DMS 273 (cell line): ENCODE measurements at regions not wholly inside any gene's neighbourhood (a gene's known extent, or its start where the extent isn't known, plus 50 kb on each side); places are given as distances from the start of the nearest gene placed in this dataset.

ENCODE experiments used
- DNase-seq: peaks from one replicate; lab custom pipeline; 2025; ENCODE audit not compliant: unreplicated experiment; lab: John Stamatoyannopoulos, UW

DNA sequence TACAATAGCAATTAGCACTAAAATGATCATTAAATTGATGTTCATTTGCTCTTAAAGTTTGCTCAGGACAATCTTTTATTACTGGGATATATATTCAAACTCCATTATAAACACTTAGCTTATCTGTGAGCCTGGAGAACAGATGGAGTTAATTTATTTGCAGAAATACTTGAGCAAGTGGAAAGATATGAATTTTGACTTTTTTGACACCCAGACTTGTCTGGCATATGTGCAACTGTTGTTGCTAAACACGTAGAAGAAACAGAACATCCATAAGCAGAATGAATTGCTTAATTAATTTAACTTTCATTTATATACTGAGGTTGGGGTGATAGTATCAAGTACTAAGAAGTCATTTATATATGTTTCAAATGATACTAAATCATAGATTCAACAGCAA, 820.7 kb upstream of the TYRP1 start:
- peak; percentile 12 for DNase-seq

DNA sequence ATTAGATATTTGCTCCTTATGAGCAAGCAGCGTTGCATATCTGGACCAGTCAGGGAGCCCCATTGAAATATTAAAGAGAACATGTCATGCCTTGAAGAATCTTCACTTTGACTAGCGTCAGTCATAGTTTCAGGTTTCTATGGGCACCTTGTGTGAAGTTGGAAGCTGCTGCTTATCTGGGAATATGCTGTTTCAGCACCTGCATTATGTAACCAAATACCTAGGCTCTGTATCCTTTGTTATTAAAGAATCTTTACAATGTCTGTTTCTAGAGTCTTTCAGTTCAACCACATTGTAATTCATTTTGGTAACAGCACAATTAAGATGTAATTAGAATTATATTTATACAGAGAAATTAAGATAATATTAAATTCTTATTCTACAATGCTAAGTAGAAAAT, 818.8 kb upstream of the TYRP1 start:
- DNase-seq = no peak

DNA sequence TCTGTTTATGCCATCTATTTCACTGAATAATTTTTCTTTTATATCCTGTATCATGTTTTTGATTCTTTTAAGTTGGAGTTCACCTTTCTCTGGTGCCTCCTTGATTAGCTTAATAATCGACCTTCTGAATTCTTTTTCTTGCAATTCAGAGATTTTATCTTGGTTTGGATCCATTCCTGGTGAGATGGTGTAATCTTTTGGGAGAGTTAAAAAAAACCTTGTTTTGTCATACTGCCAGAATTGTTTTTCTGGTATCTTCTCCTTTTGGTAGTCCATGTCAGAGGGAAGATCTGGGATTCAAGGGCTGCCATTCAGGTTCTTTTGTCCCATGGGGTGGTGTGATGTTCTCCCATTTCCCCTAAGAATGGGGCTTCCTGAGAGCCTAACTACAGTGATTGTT, 800.8 kb upstream of the TYRP1 start:
- DNase-seq = no peak

DNA sequence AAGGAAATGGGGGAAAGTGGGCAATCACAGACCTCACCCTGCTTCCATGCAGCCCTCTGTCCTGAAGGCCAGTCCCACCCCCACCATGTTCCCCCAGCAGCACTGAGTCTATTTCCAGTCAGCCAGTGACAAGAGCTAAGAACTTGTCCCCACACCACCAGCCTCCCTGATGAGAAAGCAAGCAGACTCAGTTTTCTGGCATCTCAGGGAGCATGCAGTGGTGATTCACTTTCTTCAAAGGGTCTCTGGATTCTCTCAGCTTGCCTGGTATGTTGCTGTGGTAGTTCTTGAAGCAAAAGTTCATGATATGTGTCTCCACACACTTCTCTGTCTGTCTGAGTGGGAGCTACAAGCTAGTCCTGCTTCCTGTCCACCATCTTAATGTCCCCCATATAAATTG, 799.9 kb upstream of the TYRP1 start:
- DNase-seq = no peak

DNA sequence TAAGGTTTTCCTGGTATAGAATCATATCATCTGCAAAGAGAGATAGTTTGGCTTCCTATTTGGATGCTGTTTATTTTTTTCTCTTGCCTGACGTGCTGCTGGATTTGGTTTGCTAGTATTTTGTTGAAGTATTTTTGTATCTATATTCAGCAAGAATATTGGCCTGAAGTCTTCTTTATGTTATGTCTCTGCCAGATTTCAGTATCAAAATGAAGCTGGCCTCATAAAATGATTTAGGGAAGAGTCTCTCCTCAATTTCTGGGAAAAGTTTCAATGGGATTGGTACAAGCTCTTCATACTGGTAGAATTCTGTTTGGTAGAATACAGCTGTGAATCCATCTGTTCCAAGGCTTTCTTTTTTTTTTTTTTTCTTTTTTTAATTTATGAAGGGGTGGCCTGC, 799.0 kb upstream of the TYRP1 start:
- no peak for DNase-seq

DNA sequence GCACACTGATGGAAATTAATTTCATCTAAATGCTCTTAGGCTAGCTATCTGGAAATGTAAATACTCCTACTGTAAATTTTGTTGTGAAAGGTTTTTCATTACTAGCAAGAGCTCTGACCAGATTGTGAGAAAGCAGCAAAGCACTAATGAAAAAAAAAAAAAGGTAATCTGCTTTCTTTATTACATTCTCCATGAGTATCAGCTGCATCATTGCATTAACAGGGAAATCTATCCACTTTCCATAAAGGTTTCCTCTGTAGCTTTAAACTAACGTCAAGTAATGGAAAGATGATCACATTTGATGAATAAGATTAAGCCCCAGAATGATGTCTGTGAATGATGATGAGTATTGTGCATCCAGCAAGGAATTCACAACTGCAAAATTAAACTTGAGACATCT, 790.6 kb upstream of the TYRP1 start:
- no peak for DNase-seq

DNA sequence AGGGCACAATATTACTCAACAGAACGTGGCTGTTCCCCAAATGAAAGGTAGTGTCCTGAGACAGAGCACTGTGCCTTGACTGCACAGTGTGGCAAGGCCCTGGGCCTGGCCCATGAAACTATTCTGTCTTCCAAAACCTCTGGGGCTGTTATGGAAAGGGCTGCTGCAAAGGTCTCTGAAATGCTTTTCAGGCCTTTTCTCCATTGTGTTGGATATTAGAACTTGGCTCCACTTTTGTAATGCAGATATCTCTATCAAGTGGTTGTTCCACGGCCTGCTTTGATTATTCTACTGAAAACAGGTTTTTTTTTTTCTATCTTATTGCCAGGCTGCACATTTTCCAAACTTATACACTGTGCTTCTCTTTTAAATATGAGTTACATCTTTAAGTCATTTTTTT, 777.5 kb upstream of the TYRP1 start:
- no peak for DNase-seq

DNA sequence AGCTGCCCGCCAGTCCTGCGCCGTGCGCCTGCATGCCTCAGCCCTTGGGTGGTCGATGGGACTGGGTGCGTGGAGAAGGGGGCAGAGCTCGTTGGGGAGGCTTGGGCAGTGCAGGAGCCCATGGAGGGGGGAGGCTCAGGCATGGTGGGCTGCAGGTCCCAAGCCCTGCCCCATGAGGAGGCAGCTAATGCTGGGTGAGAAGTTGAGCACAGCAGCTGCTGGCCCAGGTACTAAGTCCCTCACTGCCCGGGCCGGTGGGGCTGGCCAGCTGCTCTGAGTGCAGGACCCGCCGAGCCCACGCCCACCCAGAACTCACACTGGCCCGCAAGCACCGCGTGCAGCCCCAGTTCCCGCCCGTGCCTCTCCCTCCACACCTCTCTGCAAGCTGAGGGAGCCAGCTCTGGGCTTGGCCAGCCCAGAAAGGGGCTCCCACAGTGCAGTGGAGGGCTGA, 764.3 kb upstream of the TYRP1 start:
- no peak for DNase-seq

DNA sequence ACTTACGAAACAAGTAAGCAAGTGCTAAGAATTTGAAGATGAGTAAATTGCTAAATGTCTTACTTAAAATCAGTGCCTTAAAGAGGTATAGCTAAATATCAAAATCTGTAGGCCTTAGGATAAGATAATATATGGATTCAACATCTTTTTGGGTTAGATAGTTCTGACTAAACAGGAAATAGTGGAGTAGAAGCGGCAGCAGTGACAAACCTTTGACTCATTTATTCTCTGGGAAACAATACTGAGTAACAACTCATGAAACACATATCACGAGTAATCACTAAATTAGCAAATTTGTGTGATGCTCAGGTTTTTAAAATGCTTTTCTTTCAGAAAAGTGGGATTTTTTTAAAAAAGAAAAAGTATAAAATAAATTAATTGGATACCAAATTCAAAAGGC, 762.1 kb upstream of the TYRP1 start:
- DNase-seq = no peak

DNA sequence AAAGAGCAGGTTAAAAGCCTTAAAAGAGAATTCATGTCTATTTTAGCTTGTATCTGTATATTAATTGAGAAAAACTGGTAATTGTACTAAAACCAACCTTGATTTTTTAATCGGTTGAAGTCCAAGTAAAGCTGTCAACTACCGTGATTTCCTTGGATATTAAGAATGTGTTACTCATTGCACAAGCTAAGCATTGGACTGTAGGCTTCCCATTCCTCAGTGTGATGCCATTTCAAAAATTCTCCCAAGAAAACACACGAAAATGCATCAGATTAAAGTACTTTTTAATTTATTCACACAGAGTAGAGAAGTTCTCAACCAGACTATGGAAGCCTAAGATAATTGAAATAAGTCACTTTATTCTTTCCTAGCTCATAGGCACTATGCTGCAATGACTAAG, 761.4 kb upstream of the TYRP1 start:
- no peak for DNase-seq

DNA sequence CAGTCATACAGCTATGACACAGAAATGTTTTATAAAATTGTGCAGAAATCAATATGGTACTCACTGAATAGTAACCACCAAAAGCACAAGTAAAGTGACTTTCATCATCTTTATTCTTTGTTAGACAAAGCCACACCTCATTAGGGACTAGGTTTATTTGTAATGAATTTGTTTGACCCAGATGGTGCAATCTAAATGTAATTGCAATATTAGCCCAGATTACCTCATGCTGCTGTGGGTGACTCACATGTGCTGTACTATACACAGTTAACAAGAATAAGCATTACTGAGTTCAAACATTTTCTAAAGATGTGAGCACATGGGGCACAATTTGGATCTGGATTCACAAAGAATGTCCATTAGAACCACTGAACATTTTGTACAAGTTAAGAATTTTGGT, 759.3 kb upstream of the TYRP1 start:
- DNase-seq = peak; percentile 68

DNA sequence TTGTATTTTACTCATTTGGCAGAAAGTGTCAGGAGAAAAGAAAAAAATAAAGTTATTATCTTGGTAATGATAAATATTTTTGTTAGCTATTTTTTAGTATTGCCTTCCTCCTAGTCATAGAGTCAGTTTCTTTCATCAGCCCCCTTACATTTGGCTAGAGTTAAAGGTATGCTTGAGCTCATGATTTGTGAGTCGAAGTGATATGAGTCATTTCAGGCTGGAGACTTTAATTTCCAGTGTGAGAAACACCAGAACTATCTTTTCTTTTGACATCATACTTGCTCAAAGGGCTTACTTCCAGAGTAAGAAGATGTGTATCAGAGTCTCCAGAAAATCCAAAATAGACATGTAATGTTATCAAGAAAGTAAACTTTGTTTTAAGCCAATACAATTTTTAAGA, 746.7 kb upstream of the TYRP1 start:
- no peak for DNase-seq

DNA sequence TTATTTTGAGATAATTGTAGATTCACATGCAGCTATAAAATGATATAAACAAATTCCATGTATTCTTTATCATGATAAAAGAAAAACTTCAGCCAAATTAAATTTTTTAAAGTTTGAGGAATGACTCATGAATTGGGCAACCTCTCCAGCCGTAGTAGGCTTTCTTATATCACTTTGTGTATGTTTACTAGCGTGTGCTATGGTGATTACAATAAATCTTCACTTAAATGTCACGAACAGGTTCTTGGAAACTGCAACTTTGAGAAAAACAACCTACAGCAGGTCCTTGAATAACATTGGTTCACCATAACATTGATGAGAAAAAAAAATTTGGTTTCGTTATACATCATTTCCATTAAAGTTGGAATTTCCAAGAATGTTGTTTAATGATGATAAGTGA, 730.9 kb upstream of the TYRP1 start:
- DNase-seq = no peak

DNA sequence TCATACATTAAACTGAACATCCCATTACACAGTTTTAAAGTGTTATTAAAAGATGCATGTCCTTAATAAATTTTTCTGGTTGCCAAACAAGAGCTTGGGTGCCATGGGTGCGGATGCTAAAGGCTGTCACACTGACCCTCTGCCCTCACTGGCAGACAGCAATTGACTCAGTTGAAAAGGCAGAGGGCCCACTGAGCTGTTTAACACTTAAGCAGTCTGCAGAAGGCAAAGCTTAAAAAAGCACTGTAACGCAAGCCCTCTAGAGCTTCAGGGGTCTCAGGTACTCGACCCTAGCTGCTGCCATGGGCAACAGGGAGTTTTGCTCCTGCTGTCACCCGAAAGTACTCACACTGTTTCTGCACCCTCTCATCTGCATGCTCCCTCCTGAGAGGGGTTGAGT, 726.4 kb upstream of the TYRP1 start:
- no peak for DNase-seq

DNA sequence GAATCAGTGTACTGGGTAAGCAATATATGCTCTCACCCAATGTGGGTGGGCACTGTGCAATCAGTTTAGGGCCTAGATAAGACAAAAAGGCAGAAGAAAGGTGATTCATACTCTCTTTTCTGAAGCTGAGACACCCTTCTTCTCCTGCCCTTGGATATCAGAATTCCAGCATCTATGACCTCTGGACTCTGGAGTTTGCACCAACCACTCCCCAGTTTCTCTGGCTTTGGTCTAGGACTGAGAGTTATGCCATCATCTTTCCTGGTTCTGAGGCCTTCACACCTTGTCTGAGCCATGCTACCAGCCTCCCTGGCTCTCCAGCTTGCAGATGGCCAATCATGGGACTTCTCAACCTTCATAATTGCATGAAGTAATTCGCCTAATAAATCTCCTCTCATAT, 724.6 kb upstream of the TYRP1 start:
- no peak for DNase-seq

DNA sequence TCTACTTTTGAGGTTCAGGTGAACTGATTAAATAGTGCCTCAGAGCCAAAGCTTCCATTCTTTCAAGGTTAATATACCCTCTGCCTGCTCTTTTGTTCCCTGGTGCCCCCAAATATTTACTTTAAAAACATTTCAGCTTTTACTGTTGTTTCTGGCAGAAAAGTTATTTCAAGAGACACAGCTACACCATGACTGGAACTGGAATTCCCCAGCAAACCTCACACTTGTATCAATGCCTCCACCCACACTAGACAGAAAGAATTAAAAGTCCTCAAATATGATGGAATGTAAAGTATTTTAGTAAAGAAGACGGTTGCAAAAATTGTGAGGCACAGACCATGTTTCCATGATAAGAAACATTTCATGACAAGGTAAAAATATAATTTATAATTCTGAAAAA, 720.2 kb upstream of the TYRP1 start:
- DNase-seq = no peak

DNA sequence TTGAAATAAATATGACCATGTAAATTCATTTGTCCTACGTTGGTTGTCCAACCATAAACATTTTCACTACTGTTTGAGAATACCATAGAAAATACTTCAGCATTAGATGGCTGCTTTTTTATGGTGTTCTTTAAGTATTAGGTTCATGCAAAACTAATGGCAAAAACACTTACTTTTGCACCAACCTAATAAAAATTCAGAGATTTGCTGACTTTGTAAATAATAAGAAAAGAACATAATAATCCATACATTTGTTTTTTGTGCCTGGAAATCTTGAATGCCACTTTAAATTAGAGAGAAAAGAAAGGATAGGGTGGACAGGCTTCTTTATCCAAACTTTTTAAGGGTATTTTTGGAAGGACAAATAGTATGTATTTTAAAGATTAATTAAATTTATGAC, 719.7 kb upstream of the TYRP1 start:
- DNase-seq = no peak

DNA sequence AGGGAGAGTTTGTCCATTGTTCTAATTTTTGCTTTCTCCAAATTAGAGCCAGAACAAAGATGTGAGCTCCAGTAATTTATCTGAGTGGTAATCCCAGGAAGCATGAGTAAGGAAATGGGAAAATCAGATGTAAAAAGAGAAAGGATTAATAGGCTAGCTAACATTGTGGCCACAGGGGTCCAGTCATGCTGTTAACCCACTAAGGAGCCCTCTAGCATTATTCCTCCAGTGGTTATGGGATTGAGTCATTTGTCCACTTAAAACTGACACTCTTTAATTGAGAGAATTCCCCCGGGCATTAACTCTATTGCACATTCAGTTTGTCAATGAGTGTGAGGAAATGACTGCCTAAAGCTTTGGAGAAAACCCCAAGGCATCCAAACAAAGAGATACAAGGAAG, 700.3 kb upstream of the TYRP1 start:
- no peak for DNase-seq

DNA sequence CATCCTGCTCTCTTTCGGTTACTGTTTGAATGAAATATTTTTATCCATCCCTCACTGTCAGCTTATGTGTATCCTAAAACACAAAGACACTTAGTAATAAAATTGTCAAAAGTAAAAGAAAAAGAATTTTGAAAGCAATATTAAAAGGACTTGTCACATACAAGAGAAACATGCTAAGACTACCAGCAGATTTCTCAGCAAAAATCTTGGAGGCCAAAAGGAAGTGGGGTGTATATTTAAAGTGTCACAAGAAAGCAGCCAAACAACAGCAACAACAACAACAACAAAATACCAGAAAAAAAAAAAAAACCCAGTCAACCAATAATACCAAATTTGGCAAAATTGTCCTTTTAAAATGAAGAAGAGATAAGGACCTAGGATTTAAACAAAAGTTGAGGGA, 678.7 kb upstream of the TYRP1 start:
- no peak for DNase-seq

DNA sequence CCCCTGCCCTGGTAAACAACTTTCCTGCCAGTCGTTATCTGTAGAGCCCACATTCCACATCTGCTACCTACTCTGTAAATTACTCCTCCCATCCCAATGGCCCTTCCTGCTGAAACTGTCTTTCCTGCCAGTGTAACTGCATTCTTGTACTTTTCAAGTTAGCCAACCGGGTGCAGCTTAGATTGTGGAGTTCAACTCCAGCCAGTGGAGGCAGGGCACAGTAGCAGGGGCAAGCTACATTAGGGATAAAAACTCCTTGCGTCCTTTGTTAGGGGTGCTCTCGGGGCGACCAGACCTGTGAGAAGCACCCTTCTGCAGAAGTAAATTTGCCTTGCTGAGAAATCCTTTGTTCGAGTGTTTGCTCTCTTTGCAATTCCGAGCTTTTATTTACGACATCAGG, 639.0 kb upstream of the TYRP1 start:
- no peak for DNase-seq

DNA sequence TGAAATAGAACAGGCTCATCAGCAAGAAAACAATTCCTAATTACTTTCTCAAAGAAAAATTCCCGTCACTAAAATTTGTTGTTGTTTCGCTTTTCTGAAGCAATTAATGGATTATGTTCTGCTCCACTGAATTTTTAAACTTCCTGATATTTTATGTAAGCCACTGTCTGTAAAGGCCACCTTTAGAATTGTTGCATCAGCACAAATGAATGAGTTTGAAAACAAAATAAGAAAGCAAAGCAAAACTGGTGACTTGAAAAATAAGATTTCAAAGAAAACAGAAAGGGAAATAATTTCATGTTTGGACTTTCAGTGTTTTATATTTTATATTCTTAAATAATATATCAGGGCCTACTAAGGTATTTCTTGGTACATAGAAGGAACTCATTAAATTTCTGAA, 636.3 kb upstream of the TYRP1 start:
- no peak for DNase-seq

DNA sequence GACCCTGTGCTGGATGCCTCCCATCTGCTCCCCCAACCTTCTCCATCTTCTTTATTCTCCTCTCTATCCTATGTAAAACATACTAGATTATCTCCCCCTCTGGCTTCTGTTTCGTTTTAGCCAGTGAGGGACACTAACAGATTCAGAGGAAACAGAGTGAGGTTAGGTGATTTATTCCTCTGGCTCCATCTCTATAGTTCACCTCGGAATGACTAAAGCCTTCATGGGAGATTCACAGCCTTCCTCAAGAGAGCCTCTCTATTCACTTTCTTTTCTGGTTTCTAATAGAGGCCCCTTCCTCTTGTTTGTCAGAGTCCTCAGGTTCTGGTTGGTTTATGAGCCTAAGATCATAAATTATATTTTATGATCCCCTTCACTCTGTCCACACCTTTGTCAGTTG, 633.1 kb upstream of the TYRP1 start:
- DNase-seq = no peak

DNA sequence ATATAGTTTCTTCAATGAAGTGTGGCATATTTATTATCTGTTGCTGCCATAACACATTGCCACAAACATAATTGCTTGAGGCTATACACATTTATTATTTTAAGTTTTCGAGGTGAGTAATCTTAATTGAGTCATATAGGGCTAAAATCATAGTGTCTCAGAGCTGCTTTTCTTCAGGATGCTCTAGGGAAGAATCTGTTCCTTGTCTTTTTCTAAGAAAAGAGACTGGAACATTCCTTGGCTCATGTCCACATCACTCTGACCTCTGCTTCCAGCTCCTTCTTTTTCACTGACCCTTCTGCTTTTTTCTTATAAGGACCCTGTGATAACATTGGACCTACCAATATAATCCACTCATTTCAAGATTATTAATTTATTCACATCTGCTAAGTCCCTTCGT, 632.4 kb upstream of the TYRP1 start:
- no peak for DNase-seq

DNA sequence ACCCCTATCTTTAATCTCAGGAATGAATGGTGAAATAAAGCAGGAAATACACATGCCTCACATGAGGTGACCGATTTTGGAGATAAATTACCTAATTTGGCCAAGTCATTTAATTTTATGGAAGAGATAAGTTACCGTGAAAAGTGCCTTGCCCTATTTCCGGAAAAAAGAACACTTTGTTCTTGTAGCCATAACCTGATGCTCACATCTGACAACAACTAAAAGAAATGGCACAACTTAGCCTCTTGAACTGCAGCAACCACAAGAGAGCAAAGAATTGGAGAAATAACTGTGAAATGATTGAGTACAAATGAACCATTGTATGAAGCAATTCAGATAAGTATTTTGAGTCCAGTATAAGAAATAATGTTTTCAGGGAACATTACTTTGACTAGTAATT, 628.1 kb upstream of the TYRP1 start:
- DNase-seq = no peak
